HFF-Myc (cell line): ENCODE measurements at regions not wholly inside any gene's neighbourhood (a gene's known extent, or its start where the extent isn't known, plus 50 kb on each side); places are given as distances from the start of the nearest gene placed in this dataset.

Source experiments
- DNase-seq: peaks from one replicate; pipeline ENCODE4 v3.0.0-alpha.2; 2011; ENCODE audit warnings: low read depth; ENCODE audit errors: extremely low read depth
- H3K4me3 ChIP-seq: replicated peaks from 2 replicates; pipeline ENCODE4 v1.5.1; 2011; ENCODE audit warnings: low read depth, mild to moderate bottlenecking, control low read depth, low read length
- TF ChIP-seq, protein P1 (sequence below): IDR thresholded peaks from 2 replicates; pipeline ENCODE4 v1.5.1; 2012; ENCODE audit warnings: mild to moderate bottlenecking, low read depth, low read length, control low read depth; ENCODE audit errors: missing control alignments

GRCh38 chr3:139770577-139770976 lies 92.8 kb upstream of the NMNAT3 start:
- TF ChIP-seq, protein P1, sequence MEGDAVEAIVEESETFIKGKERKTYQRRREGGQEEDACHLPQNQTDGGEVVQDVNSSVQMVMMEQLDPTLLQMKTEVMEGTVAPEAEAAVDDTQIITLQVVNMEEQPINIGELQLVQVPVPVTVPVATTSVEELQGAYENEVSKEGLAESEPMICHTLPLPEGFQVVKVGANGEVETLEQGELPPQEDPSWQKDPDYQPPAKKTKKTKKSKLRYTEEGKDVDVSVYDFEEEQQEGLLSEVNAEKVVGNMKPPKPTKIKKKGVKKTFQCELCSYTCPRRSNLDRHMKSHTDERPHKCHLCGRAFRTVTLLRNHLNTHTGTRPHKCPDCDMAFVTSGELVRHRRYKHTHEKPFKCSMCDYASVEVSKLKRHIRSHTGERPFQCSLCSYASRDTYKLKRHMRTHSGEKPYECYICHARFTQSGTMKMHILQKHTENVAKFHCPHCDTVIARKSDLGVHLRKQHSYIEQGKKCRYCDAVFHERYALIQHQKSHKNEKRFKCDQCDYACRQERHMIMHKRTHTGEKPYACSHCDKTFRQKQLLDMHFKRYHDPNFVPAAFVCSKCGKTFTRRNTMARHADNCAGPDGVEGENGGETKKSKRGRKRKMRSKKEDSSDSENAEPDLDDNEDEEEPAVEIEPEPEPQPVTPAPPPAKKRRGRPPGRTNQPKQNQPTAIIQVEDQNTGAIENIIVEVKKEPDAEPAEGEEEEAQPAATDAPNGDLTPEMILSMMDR = no peak
- no peak overlapping the region for H3K4me3 ChIP-seq

GRCh38 chr3:139769796-139770195 lies 92.0 kb upstream of the NMNAT3 start:
- TF ChIP-seq, protein P1 = no peak
- DNase-seq = no peak
- no peak overlapping the region for H3K4me3 ChIP-seq

More at GRCh38 chr3:139770577-139770976, 92.8 kb upstream of the NMNAT3 start:
- no peak for DNase-seq

DNA sequence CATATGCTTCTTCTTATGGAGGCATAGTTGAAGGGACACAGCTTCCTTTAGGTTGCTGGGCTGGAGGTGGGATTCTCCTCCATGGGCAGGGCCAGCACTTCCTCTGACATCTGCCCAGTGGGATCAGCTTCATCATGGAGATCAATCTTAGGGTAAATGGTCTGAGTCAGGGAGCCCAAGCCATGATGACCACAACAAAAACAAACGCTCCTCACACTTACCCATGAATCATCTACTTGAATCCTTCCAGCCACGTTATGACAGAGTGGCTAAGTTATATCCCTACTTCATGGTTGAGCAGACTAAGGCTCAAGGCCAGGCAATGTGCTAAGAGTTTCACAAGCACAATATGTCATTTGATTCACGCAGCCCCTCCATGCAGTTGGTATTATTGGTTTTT lies 87.2 kb upstream of the NMNAT3 start:
- TF ChIP-seq, protein P1 = no peak
- DNase-seq = no peak
- H3K4me3 ChIP-seq = no peak overlapping the region

- no peak overlapping the region for H3K4me3 ChIP-seq
- TF ChIP-seq, protein P1 = no peak
- no peak for DNase-seq
These were observed 86.5 kb upstream of the NMNAT3 start for GRCh38 chr3:139764069-139764905.

DNA sequence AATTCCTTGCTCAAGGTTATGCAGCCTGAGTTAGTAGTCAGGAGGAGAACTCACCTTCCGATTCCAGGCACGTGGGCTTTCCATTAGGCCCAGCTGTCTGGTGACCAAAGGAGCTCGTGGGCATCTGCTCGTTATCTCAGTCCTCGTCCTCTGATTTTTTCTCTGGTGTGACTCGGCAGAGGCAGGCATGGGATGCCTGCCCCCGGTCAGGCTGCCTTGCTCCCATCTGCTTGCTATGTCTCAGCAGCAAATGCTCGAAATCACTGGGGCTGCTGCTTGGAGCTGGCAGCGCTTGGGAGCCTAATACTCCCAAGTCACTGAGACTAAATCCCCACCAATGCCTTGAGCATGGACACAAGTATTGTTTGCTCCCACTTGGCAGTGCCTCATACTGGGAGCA lies 84.5 kb upstream of the NMNAT3 start:
- TF ChIP-seq, protein P1 = no peak
- DNase-seq = no peak

DNA sequence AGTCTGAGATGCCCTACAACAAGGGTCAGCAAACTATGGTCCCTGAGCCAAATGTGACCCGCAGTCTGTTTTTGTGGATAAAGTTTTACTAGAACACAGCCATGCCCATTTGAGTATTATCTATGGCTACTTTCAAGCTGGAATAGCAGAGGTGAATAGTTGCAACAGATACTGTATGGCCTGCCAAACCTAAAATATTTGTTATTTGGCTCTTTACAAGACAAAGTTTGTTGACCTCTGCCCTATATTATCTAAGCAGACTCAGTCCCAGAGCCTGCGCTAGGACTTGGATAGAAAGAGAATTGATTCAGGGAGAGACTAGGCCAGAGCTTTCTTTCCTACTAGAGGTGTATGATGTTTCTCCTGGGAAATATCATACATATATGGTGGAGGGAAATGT lies 81.7 kb upstream of the NMNAT3 start:
- no peak overlapping the region for H3K4me3 ChIP-seq
- no peak for DNase-seq
- TF ChIP-seq, protein P1 = no peak

More for the DNA sequence above, 84.5 kb upstream of the NMNAT3 start:
- no peak overlapping the region for H3K4me3 ChIP-seq
